Brain microvascular endothelial cell (primary cell): ENCODE measurements at regions not wholly inside any gene's neighbourhood (a gene's known extent, or its start where the extent isn't known, plus 50 kb on each side); places are given as distances from the start of the nearest gene placed in this dataset.

Source experiments
- DNase-seq: peaks from one replicate; pipeline ENCODE4 v3.0.0-alpha.2; 2020
- H3K27ac ChIP-seq: fragments of 250-450 bp; sonication (Bioruptor Pico); 2 replicates; pipeline ENCODE4 v1.5.1; 2020; ENCODE audit warnings: mild to moderate bottlenecking, moderate library complexity
- H3K27me3 ChIP-seq: fragments of 250-450 bp; sonication (Bioruptor Pico); replicated peaks from 2 replicates; pipeline ENCODE4 v1.5.1; 2020; ENCODE audit warnings: mild to moderate bottlenecking
- H3K36me3 ChIP-seq: fragments of 250-450 bp; sonication (Bioruptor Pico); replicated peaks from 2 replicates; pipeline ENCODE4 v1.5.1; 2020; ENCODE audit warnings: mild to moderate bottlenecking
- H3K4me3 ChIP-seq: 2 replicates; pipeline ENCODE4 v1.5.1; 2011; ENCODE audit warnings: low read depth, mild to moderate bottlenecking, control low read depth, low read length, moderate library complexity
- CTCF ChIP-seq: IDR thresholded peaks from 2 replicates; pipeline ENCODE4 v1.5.1; 2011; ENCODE audit warnings: low read depth, mild to moderate bottlenecking, moderate library complexity, low read length, control low read depth, inconsistent platforms; ENCODE audit errors: missing control alignments
- in situ Hi-C: cut with HindIII; loops from 2 replicates; pipeline ENCODE4 v1.10.0; 2017; ENCODE audit warnings: low sequenced_read_pairs, low pct_ligation_motif_present

DNA sequence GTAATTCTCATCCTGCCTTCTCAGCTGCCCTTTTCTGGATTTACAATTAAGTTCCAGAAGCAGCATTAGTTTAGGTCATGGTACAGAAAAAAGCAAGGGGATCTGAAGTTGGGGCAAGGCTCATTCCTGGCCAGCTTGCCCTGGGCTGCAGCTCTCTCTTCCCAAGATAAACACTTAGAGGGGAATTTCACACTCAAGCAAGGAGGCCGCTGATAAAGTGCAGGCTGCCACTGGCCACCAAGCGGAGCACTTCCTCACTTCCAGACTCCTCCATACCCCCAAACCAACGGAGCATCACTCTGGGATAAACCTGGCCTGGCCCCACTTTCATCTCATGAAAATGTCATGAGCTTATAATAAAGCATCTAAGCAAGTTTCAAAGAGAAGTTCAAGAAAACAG lies 445.5 kb upstream of the MKI67 start:
- Histone ChIP-seq H3K36me3 (no peaks in the 10 kb centered on the region), H3K27me3 (no peaks in the 10 kb centered on the region), H3K27ac (no peak overlapping the region), H3K4me3 (no peak overlapping the region)
- DNase-seq = no peak
- TF ChIP-seq CTCF = no peak
- in situ Hi-C loops = no loop called here

DNA sequence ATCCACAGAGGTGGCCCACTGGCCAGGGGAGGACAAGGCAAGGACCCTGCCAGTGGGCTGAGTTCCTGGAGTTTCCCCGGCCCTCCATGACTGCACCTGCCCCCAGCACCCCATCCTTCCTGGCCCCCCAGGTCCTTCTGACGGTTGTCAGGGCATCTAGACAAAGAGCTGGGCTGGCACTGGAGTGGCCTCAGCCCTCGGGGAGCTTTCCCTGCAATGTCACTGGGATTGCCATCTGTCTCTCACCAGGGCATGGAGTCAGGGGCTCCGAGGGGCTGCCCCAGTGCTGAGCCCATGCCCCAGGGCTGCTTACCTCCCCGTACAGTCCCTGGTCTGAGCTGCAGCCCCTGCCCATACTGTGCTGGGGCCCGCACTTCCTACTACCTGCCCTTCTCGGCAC lies 446.5 kb upstream of the MKI67 start:
- H3K4me3 ChIP-seq = no peak overlapping the region
- H3K36me3 ChIP-seq = no peaks in the 10 kb centered on the region
- no peaks in the 10 kb centered on the region for H3K27me3 ChIP-seq
- H3K27ac ChIP-seq = no peak overlapping the region
- no peak for DNase-seq
- in situ Hi-C loops = no loop called here
- no peak for TF ChIP-seq CTCF

DNA sequence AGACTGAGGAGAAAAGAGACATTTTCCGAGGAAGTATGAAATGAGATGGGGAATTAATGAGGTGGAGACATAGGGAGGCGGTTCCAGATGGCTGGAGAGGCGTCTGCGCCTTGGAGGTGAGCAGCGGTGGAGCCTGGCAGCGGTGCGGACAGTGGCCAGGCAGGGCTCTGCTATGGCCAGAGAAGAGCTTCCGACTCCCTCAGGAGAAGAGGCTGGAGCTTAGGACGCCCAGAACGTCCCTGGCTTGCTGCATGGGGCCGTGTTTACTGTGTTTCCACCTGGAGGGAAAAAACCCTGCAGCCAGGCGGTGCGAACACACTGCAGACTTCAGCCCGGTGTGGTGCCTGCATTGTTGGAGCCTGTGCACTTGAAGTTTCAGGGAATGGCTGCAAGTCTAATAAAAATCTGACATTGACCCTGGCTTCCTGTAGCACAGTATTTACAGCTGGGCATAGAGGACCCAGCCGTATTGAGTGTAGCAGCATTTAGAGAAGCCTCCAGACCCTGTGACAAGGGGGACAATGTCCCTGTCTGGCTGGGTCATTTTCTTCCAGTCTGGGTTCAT lies 447.1 kb upstream of the MKI67 start:
- Histone ChIP-seq H3K27me3 (no peaks in the 10 kb centered on the region), H3K27ac (no peak overlapping the region), H3K4me3 (no peak overlapping the region), H3K36me3 (no peaks in the 10 kb centered on the region)
- no peak for TF ChIP-seq CTCF
- no peak for DNase-seq
- in situ Hi-C loops = no loop called here

- no peak for TF ChIP-seq CTCF
- Histone ChIP-seq H3K4me3 (no peak overlapping the region), H3K27me3 (no peaks in the 10 kb centered on the region), H3K27ac (no peak overlapping the region), H3K36me3 (no peaks in the 10 kb centered on the region)
- in situ Hi-C loops = no loop called here
- no peak for DNase-seq
Measured at GRCh38 chr10:128573986-128574385, 447.8 kb upstream of the MKI67 start.

DNA sequence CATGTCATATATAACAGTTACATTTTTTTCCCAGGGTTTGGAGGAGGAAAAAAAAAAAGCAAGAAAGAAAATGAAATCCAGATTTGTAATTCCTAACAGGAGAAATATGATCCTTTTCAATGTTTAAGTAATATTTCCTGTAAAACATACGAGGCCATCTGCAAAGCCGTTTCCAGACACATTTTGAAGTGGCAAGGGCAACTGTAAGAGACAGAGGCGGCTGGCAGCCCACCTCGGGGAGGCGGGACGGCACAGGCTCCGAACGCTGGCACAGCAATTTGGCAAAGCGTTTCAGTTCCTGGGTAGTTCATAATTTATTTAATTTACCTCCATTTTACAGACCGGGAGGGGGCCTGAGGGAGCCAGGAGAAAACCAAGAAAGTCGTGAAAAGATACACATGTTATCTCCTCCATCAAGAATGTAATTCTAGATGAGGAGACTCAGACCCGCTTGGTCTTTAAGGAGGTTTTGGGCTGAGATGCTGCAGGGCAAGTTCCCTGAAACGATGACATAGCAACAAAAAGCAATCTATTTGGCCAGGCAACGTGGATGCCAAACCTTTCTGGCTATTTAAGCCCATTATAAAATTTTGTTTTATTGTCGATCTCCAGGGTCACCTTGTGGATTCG lies 448.5 kb upstream of the MKI67 start:
- Histone ChIP-seq H3K27ac (no peak overlapping the region), H3K4me3 (no peak overlapping the region), H3K27me3 (no peaks in the 10 kb centered on the region), H3K36me3 (no peaks in the 10 kb centered on the region)
- in situ Hi-C loops = no loop called here
- no peak for DNase-seq
- TF ChIP-seq CTCF = no peak

GRCh38 chr10:128575761-128576160 lies 449.5 kb upstream of the MKI67 start:
- H3K27ac ChIP-seq = no peak overlapping the region
- H3K27me3 ChIP-seq = no peaks in the 10 kb centered on the region
- DNase-seq = no peak
- no peak for TF ChIP-seq CTCF
- H3K36me3 ChIP-seq = no peaks in the 10 kb centered on the region
- in situ Hi-C loops = no loop called here
- no peak overlapping the region for H3K4me3 ChIP-seq
